WTC11 (cell line): ENCODE measurements at regions not wholly inside any gene's neighbourhood (a gene's known extent, or its start where the extent isn't known, plus 50 kb on each side); places are given as distances from the start of the nearest gene placed in this dataset.

ENCODE experiments used
- ATAC-seq: fragments of 200-7000 bp; cut with Tn5 transposase; 2 replicates; pipeline ENCODE4 v1.10.0; 2021; ENCODE audit warnings: mild to moderate bottlenecking, moderate library complexity
- CTCF ChIA-PET: fragments of 300-600 bp; sonication (Branson Sonifier 250); formaldehyde crosslinking; loops from one replicate; lab custom pipeline; 2021; ENCODE audit warnings: antibody characterized with exemption; lab: Charles Lee
- POLR2A ChIA-PET: fragments of 350-600 bp; sonication (Branson Sonifier 250); formaldehyde crosslinking; loops from one replicate; lab custom pipeline; 2021; ENCODE audit warnings: antibody characterized with exemption; lab: Charles Lee
- DNase-seq: peaks from one replicate; pipeline ENCODE4 v3.0.0; 2021; ENCODE audit warnings: low spot score
- H3K27ac Mint-ChIP-seq: 2 replicates; pipeline ENCODE4 v1.8.0; 2021; ENCODE audit warnings: mixed read lengths
- H3K27me3 Mint-ChIP-seq: 2 replicates; pipeline ENCODE4 v1.8.0; 2021; ENCODE audit warnings: low read depth, mild to moderate bottlenecking, moderate library complexity, mixed read lengths
- H3K36me3 Mint-ChIP-seq: 2 replicates; pipeline ENCODE4 v1.8.0; 2021; ENCODE audit warnings: mixed read lengths
- H3K4me1 Mint-ChIP-seq: 2 replicates; pipeline ENCODE4 v1.8.0; 2022; ENCODE audit warnings: mixed read lengths
- H3K4me3 Mint-ChIP-seq: 2 replicates; pipeline ENCODE4 v1.8.0; 2021; ENCODE audit warnings: mild to moderate bottlenecking, moderate library complexity, mixed read lengths
- H3K9me3 Mint-ChIP-seq: 2 replicates; pipeline ENCODE4 v1.8.0; 2021; ENCODE audit warnings: mixed read lengths
- AFF4 ChIP-seq: sonication (generic); formaldehyde crosslinking; IDR thresholded peaks from 2 replicates; pipeline ENCODE4 v1.8.1; 2023; ENCODE audit warnings: mild to moderate bottlenecking, missing genetic modification reagents, borderline replicate concordance
- ATF6 ChIP-seq: sonication (generic); formaldehyde crosslinking; IDR thresholded peaks from 2 replicates; pipeline ENCODE4 v1.8.1; 2023; ENCODE audit warnings: mild to moderate bottlenecking, missing genetic modification reagents
- CDX4 ChIP-seq: fragments of 250-450 bp; sonication (Bioruptor Pico); IDR thresholded peaks from 2 replicates; pipeline ENCODE4 v1.9.0; 2021; ENCODE audit warnings: moderate library complexity, mild to moderate bottlenecking, inconsistent platforms, borderline replicate concordance
- ERG ChIP-seq: fragments of 250-450 bp; sonication (Bioruptor Pico); IDR thresholded peaks from 2 replicates; pipeline ENCODE4 v1.8.0; 2021; ENCODE audit warnings: mild to moderate bottlenecking
- FOXK1 ChIP-seq: sonication (generic); formaldehyde crosslinking; IDR thresholded peaks from 2 replicates; pipeline ENCODE4 v1.8.0; 2022; ENCODE audit warnings: mild to moderate bottlenecking, moderate library complexity, missing genetic modification reagents
- FOXP4 ChIP-seq: sonication (generic); formaldehyde crosslinking; IDR thresholded peaks from 2 replicates; pipeline ENCODE4 v1.8.0; 2022; ENCODE audit warnings: mild to moderate bottlenecking, missing genetic modification reagents
- GABPB1 ChIP-seq: sonication (generic); formaldehyde crosslinking; IDR thresholded peaks from 2 replicates; pipeline ENCODE4 v1.8.1; 2023; ENCODE audit warnings: mild to moderate bottlenecking, missing genetic modification reagents
- IRF2 ChIP-seq: sonication (generic); formaldehyde crosslinking; IDR thresholded peaks from 2 replicates; pipeline ENCODE4 v1.8.0; 2022; ENCODE audit warnings: low read depth, missing genetic modification reagents, borderline replicate concordance
- PRDM15 ChIP-seq: sonication (generic); formaldehyde crosslinking; IDR thresholded peaks from 2 replicates; pipeline ENCODE4 v1.8.0; 2022; ENCODE audit warnings: missing genetic modification reagents
- SMAD4 ChIP-seq: sonication (generic); formaldehyde crosslinking; IDR thresholded peaks from 2 replicates; pipeline ENCODE4 v1.8.0; 2022; ENCODE audit warnings: mild to moderate bottlenecking, missing genetic modification reagents
- TP53 ChIP-seq: sonication (generic); formaldehyde crosslinking; IDR thresholded peaks from 2 replicates; pipeline ENCODE4 v1.8.1; 2023; ENCODE audit warnings: mild to moderate bottlenecking, missing genetic modification reagents
- ZBTB43 ChIP-seq: sonication (generic); formaldehyde crosslinking; IDR thresholded peaks from 2 replicates; pipeline ENCODE4 v1.8.1; 2023; ENCODE audit warnings: mild to moderate bottlenecking, missing genetic modification reagents
- ZNF219 ChIP-seq: sonication (generic); formaldehyde crosslinking; IDR thresholded peaks from 2 replicates; pipeline ENCODE4 v1.8.0; 2023; ENCODE audit warnings: missing genetic modification reagents, mild to moderate bottlenecking, borderline replicate concordance
- ZNF425 ChIP-seq: fragments of 250-450 bp; sonication (Bioruptor Pico); conservative IDR thresholded peaks from 2 replicates; pipeline ENCODE4 v1.9.0; 2021; ENCODE audit warnings: mild to moderate bottlenecking
- ZNF532 ChIP-seq: fragments of 250-450 bp; sonication (Bioruptor Pico); IDR thresholded peaks from 2 replicates; pipeline ENCODE4 v1.9.0; 2021; ENCODE audit warnings: mild to moderate bottlenecking, borderline replicate concordance

- CTCF ChIA-PET, result no interaction called here
- POLR2A ChIA-PET, result no interaction called here
- Mint-ChIP-seq H3K4me3 (no peak overlapping the region), H3K36me3 (no peaks in the 10 kb centered on the region), H3K27ac (no peak overlapping the region), H3K4me1 (0 out of 2 replicates have a peak, but pooled peaks cover 1% of the 10 kb centered on the region), H3K9me3 (no peaks in the 10 kb centered on the region), H3K27me3 (no peaks in the 10 kb centered on the region)
- no peak for ATAC-seq
- no peak for DNase-seq
- TF ChIP-seq ERG (CRISPR knock-in tag) (no peak), CDX4 (CRISPR knock-in tag) (no peak), SMAD4 (CRISPR knock-in tag) (no peak), GABPB1 (CRISPR knock-in tag) (no peak), ZNF532 (CRISPR knock-in tag) (no peak), TP53 (CRISPR knock-in tag) (no peak), ZBTB43 (no peak), ZNF219 (CRISPR knock-in tag) (no peak), PRDM15 (CRISPR knock-in tag) (no peak), FOXP4 (CRISPR knock-in tag) (no peak), IRF2 (no peak), ZNF425 (no peak), AFF4 (CRISPR knock-in tag) (no peak), ATF6 (CRISPR knock-in tag) (no peak), FOXK1 (CRISPR knock-in tag) (no peak)
Observed at GRCh38 chr9:104022083-104022482, 72.0 kb upstream of the SMC2 start.
